GM19324 (cell line): ENCODE measurements at regions not wholly inside any gene's neighbourhood (a gene's known extent, or its start where the extent isn't known, plus 50 kb on each side); places are given as distances from the start of the nearest gene placed in this dataset.
"Not testable (repeated sequence)": the region's sequence is repeated elsewhere in the genome, so short reads cannot be mapped to it uniquely, and the experiment has no call there.

Experiments
- ATAC-seq: cut with Tn5 transposase; IDR thresholded peaks from one replicate; pipeline ENCODE4 v1.9.1; 2021; ENCODE audit warnings: mild to moderate bottlenecking, moderate library complexity; ENCODE audit not compliant: unreplicated experiment, low FRiP score

- ATAC-seq: no peak
Measured at GRCh38 chr20:40634891-40635290, 54.1 kb downstream of the MAFB start.

- ATAC-seq: no peak
Measured at GRCh38 chr20:40633123-40633850, 55.7 kb downstream of the MAFB start.

GRCh38 chr20:40632346-40632976 lies 56.6 kb downstream of the MAFB start:
- no peak for ATAC-seq

GRCh38 chr20:40631119-40631631 lies 57.9 kb downstream of the MAFB start:
- ATAC-seq: no peak

- ATAC-seq: no peak
Measured at GRCh38 chr20:40630713-40631112, 58.3 kb downstream of the MAFB start.

DNA sequence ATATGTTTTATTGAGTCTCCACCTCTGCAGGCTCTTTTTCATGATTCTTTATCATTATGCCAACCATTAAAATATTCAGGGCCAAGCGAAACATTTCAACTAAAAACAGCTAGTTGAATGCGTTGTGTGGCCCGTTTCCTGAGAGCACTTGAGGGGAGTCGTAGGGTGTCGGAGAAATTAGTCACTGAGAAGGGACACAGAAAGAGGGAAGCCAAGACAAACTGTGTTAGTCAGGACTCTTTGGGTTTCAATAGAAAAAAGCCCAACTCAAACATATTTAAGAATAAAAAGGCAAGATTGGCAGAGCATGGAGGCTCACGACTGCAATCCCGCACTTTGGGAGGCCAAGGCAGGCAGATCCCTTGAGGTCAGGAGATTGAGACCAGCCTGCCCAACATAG lies 58.9 kb downstream of the MAFB start:
- ATAC-seq: no peak

DNA sequence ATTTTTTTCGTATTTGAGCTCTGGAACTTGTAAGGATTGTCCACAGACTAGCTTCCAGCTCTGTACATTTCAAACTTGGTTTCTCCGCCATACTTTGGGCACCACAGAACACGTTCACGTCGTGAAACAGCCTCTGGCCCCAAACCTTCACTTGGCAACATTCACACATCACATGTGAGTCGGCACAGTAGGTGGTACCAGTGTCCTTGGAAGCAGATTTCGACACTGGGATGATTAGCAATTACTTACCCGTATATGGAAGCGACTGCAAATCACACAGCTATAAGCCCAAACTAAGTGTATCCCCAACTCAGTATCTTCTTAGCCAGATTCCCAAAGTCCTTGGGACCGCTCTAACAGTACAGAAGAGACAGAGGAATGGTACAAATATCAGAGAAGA lies 60.2 kb downstream of the MAFB start:
- ATAC-seq: no peak

GRCh38 chr20:40619053-40619452 lies 70.0 kb downstream of the MAFB start:
- not testable (repeated sequence) for ATAC-seq

GRCh38 chr20:40617594-40617993 lies 71.4 kb downstream of the MAFB start:
- no peak for ATAC-seq

DNA sequence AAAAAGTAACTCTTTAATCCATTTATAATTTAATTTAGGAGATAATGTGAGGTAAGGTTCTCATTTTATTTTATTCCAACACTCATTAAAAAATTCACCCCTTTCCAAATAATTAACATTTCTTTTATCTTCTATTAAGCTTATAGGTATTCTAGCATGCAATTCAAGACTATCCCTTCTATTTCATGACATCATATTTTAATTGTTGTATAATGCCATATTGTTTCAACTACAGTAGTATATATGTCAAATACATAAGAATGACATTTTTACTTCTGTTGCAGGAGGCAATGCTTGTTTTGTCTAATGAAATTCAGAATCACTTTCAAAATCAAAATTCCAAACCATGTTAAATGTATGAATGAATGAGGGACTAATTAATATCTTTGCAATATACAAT lies 76.2 kb downstream of the MAFB start:
- no peak for ATAC-seq

GRCh38 chr20:40612247-40612646 lies 76.8 kb downstream of the MAFB start:
- no peak for ATAC-seq

- ATAC-seq: no peak
Measured at GRCh38 chr20:40610730-40611129, 78.3 kb downstream of the MAFB start.

- no peak for ATAC-seq
Measured at GRCh38 chr20:40607927-40608326, 81.1 kb downstream of the MAFB start.

DNA sequence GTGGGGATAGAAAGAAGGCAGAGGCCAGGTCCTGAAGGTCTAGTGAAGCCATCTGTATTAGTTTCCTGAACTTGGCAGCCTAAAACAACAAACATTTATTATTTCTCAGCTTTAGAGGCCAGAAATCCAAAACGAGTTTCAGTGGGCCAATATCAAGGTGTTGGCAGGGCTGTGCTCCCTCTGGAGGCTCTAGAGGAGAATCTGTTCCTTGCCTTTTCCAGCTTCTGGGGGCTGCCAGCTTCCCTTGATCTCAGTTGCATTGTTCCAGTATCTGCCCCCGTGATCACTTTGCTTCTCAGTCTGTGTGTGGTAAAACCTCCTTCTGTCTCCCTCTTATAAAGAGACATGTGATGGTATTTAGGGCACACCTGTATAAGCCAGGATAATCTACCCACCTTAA lies 82.4 kb downstream of the MAFB start:
- no peak for ATAC-seq

DNA sequence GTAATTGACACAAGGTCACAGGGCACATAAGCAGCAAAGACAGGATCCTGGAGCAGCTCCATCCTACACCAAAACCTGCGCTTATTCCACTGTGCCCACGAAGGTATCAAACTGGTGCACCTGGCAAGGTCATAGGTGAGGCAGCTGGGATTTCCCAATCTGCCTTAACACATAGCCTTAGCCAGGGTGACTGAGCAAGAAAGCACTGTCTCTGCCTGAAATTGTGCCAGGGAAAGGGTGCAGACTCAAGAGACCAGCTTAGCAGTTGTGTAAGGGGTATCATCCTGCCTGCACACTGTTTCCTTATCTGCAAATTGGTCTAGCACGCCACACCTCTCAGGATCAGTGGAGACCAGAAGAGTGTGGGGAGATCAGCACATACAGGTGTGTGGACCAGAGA lies 82.8 kb downstream of the MAFB start:
- no peak for ATAC-seq

DNA sequence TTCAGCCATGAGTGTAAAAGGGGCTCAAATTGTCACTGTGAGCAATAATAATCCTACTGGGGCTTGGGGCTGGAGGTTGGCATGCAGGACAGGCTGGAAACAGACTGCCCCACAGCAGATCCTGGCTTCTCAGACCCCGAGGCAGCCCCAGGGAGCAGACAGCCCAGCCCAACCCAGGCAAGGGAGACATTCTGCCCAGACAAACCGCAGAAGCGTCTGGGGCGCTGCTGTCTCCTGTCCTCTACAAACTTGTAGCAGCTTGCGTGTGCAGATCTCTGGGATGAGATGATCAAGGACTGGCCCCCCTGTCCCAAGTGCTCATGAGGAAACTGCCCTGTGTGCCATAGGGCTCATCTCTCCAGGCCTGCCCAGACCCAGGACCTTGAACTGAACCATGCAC lies 84.6 kb downstream of the MAFB start:
- ATAC-seq: no peak

DNA sequence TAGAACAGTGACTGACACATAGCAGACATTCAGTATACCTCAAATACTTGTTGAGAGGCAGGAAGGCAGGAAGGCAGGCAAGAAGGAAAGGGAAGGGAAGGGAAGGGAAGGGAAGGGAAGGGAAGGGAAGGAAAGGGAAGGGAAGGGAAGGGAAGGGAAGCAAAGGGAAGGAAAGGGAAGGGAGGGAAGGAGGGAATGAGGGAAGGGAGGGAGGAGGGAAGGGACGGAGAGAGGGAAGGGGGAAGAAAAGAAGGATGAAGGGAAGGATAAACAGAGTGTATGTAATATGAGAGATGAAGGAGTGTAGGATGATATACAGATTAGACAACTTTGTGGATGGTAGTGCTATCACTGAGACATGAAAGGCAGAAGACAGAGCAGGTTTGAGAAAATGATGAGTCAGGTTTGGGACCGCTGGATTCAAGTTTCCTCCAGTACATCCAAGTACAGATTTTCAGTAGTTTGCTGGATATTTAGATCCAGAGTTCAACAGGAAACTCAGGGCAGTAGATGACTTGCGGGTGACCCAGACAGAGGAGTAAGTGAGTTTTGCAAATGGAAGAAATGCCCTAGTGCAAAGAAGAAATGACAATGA lies 85.9 kb downstream of the MAFB start:
- no peak for ATAC-seq

GRCh38 chr20:40602381-40602780 lies 86.7 kb downstream of the MAFB start:
- no peak for ATAC-seq

DNA sequence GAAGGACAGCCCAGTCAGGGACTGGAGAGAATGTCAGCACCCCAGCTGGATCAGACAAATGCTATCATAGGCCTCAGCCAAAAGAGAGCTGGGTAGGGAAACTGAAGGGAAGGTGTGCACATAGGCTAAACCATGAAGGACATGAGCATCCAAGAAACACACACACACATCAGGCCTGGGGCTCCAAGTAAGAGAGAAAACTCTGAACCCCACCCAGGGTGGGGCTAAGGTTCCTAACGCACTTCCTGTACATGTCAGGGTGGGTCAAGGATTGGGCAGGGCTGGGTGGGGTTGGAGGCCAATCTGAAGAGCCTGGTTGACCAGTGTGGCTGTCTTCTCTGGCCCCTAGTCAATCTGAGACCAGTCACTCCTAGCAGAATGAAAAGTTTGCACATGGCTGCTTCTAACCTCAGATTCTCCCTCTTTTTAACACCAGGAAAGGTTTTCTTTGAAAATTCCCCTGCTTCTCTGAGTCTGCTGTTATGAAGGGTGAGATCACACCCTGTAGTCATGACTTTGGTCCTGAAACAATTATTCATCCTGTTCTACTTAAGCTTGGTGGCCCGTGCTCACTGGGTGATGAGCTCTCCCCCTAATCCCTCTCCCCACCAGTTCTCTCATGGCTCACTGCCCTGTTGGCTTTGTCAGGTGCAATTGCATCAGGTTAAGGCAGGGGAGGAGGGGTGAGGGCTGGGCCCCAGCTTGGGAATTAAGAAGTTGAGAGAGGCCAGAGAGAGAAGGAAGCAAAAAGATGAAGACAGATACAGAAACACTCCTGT lies 88.4 kb downstream of the MAFB start:
- no peak for ATAC-seq

DNA sequence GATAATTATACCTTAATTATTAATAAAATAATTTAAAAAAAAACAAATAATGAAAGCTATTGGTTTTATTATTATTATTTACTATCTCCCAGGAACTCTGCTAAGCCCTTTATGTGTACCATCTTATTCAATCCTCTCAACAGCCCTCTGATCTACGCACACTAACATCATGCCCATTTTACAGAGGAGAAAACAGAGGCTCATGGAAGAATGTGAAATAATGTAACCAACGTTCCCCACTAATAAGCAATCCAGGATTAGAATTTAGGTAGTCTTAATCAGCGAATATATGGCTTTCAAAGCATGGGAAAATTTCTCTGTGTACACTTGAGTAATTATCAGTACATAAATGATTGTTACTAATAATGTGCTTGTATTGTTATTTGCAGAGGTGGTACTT lies 89.0 kb downstream of the MAFB start:
- no peak for ATAC-seq

- no peak for ATAC-seq
Measured at GRCh38 chr20:40592941-40593340, 96.1 kb downstream of the MAFB start.
